GM12864 (cell line): ENCODE measurements at regions not wholly inside any gene's neighbourhood (a gene's known extent, or its start where the extent isn't known, plus 50 kb on each side); places are given as distances from the start of the nearest gene placed in this dataset.

Source experiments
- DNase-seq: peaks from one replicate; pipeline ENCODE4 v3.0.0-alpha.2; 2011; ENCODE audit warnings: low read depth
- H3K4me3 ChIP-seq: 2 replicates; pipeline ENCODE4 v1.5.1; 2011; ENCODE audit warnings: mild to moderate bottlenecking, low read depth, low read length, control low read depth
- TF ChIP-seq, protein P1 (sequence below): IDR thresholded peaks from 2 replicates; pipeline ENCODE4 v1.5.1; 2011; ENCODE audit warnings: low read depth, mild to moderate bottlenecking, moderate library complexity, low read length, control low read depth, inconsistent platforms; ENCODE audit errors: missing control alignments

DNA sequence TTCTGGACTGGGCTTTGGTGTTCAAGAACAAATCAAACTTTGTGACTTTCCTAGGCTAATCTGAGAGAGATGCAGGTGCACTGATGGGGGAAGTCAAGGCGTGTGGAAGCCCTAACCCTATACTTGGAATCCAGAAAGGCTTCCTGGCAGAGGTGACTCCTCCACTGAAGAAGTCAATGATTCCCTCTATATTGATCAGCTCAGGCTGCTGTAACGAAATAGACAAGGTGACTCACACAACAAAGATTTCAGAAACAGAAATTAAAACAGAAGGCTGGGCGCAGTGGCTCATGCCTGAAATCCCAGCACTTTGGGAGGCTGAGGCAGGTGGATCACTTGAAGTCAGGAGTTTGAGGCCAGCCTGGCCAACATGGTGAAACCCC is 69.6 kb upstream of the GGTA1 start:
- no peak overlapping the region for H3K4me3 ChIP-seq
- DNase-seq = no peak
- TF ChIP-seq, protein P1, sequence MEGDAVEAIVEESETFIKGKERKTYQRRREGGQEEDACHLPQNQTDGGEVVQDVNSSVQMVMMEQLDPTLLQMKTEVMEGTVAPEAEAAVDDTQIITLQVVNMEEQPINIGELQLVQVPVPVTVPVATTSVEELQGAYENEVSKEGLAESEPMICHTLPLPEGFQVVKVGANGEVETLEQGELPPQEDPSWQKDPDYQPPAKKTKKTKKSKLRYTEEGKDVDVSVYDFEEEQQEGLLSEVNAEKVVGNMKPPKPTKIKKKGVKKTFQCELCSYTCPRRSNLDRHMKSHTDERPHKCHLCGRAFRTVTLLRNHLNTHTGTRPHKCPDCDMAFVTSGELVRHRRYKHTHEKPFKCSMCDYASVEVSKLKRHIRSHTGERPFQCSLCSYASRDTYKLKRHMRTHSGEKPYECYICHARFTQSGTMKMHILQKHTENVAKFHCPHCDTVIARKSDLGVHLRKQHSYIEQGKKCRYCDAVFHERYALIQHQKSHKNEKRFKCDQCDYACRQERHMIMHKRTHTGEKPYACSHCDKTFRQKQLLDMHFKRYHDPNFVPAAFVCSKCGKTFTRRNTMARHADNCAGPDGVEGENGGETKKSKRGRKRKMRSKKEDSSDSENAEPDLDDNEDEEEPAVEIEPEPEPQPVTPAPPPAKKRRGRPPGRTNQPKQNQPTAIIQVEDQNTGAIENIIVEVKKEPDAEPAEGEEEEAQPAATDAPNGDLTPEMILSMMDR = no peak

DNA sequence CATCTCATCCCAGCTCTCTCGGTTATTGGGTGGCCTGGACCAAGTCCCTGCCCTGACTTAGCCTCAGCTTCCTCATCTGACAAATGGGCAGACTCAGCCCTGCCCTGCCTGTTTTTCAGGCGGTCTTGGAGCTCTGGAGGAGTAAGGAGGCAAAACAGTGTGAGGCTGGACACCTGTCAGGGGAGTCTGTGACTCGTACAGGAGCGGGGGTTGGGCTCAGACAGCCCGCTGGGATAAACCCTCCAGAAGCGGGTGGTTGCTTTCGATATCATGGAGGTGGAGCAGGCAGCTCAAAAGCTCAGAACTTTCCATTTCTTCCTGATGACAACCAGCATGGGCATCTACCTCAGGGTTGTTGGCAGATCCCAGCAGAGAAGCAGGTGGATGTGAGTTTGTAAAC is 72.9 kb upstream of the GGTA1 start:
- H3K4me3 ChIP-seq = no peak overlapping the region
- TF ChIP-seq, protein P1 = no peak
- no peak for DNase-seq

DNA sequence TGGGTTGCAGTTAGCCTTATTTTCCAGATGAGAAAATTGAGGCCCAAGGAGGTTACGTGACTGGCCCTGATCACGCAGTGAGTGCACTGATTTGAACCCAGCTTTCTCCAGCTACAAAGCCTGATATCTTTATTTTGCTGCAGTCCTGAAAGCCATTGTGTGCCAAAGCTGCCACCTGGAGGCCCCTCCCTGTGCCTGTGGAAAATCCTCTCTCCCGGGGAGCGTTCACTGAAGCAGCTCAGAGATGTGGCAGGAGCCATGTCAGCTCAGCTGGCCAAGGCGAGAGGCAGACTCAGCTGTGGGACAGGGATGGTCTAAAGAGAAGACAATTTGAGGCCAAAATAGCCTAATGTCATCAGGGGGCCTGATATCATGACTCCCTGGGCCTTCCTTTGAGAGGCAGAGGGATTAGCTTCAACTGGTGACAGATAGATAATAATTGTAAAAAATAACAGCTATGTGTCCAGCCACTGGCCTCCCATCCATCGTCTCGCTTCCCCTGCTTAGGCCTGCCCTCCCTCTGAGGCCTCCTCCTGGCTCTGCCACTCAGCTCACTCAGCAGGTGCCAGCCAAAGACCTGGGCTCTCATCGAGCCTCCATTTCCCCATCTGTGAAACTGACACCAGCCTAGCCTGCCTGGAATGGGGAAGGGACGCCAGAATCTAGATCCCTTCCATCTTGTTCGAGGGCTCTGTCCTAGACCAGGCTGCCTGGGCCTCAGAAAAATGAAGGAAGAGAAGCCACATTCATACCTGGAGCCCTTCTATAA is 74.3 kb upstream of the GGTA1 start:
- no peak for DNase-seq
- no peak overlapping the region for H3K4me3 ChIP-seq
- TF ChIP-seq, protein P1 = no peak

DNA sequence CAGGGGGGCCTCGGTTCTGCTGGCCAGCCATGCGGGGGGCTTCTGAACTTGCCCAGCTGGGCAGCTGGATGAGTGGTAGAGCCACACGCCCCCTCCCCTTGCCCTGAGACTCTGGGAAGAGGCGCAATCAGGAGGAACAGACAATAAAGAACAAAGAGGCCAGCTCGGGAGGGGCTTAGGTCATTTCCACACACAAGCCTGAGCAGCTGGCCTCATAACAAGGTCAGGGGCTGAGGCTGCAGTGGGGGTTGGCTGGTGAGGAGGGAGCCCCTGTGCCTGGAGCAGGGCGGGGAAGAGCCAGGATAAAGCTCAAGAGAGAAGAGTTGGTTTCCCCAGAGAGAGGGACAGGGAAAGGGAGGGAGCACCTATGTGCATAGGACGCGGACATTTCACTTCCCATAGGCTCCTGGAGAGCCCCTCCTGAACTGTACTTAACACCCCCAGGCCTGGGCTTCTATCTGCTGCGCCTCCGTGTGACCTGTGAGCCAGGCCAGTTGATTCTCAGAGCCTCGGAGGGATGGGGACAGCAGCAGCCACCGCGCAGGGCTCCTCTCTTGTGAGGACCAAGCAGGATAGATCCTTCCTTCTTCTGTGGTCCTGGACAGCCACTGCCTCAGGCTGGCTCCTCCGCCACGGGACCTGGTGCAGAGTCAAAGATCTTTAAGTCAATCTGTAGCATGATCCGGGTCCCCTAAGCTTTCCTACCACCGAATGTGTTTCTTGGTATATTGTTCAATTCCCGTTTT is 75.3 kb upstream of the GGTA1 start:
- no peak overlapping the region for H3K4me3 ChIP-seq
- no peak for DNase-seq
- TF ChIP-seq, protein P1 = no peak

DNA sequence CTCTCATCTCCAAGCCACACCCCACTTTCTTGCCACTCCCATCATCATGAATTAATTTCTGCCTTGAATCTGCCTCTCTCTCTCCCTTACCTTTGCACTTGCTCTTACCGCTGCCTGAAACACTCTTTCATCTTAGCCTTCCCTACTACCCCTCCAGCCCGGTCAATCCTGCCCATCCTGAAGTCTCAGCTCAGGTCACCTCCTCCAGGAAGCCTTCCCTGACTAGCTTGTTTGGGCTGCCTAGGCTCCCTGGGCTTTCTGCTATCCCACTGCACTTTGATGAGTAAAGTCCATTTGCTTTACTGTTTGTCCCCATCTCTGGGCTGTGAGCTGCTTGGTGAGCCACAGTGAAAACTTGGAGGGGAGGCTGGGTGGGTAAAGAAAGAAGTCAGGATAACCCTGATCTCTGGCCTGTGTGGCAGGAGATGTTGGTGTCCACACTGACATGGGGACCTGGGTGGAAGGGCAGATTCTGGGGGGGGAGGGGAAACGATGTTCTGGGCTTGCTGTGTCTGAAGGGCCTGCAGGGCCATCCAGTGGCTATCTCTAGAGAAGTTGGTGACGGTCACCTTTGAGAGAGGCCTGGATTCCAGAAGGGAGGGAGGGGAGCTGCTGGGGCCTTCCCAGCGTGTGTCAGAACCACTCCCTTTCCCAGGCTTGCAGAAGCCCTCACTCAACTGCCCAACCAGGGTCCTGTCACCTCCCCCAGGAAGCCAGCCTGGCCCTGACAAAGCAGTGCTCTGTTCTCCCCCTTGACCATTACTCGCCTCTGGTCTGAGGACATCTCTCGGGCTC is 75.0 kb upstream of the DAB2IP start:
- no peak overlapping the region for H3K4me3 ChIP-seq
- DNase-seq = no peak
- TF ChIP-seq, protein P1 = no peak

DNA sequence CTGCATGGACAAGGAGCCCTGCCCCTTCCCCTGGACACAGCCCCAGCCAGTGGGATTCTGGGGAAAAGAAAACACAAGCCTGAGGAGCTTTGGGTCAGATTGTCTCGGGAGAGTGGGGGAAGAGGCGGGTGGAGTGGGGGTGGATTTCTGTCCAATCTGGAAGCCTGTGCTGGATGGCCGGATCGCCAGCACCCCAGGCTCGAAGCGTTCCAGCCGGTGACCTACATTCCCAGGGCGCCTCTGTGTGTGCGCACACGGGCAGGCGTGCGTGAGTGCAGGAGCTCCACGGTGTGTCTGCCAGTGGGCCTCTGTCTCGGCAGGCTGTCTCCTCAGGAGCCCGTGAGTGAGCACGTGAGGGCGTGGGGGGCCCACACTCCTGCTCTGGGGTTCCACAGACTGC is 74.3 kb upstream of the DAB2IP start:
- no peak overlapping the region for H3K4me3 ChIP-seq
- TF ChIP-seq, protein P1 = no peak
- no peak for DNase-seq
